Fibroblast of lung (primary cell): ENCODE measurements at regions not wholly inside any gene's neighbourhood (a gene's known extent, or its start where the extent isn't known, plus 50 kb on each side); places are given as distances from the start of the nearest gene placed in this dataset.
A peak's percentile ranks its signal among the peaks of the same experiment; 100 is the strongest.

Experiments used
- DNase-seq, 2 donors: peaks; one replicate each; pipeline versions ENCODE4 v3.0.0 to v3.0.0-alpha.2; 2010; ENCODE audit warnings: low read depth in 2 of 2
- H2AFZ ChIP-seq: 2 replicates; pipeline ENCODE4 v1.5.1; 2012; ENCODE audit warnings: low read length, control low read depth, inconsistent platforms
- H3K27ac ChIP-seq: 2 replicates; pipeline ENCODE4 v1.5.1; 2011; ENCODE audit warnings: low read length, control low read depth; ENCODE audit not compliant: insufficient read depth
- H3K27me3 ChIP-seq: 2 replicates; pipeline ENCODE4 v1.5.1; 2011; ENCODE audit warnings: mild to moderate bottlenecking, low read length; ENCODE audit not compliant: control insufficient read depth, insufficient read depth
- H3K36me3 ChIP-seq: 2 replicates; pipeline ENCODE4 v1.5.1; 2011; ENCODE audit warnings: low read length; ENCODE audit not compliant: control insufficient read depth, insufficient read depth
- H3K4me1 ChIP-seq: 2 replicates; pipeline ENCODE4 v1.5.1; 2011; ENCODE audit warnings: low read length; ENCODE audit not compliant: control insufficient read depth, insufficient read depth; ENCODE audit errors: extremely low read depth
- H3K4me2 ChIP-seq: 2 replicates; pipeline ENCODE4 v1.5.1; 2011; ENCODE audit warnings: low read length, control low read depth; ENCODE audit not compliant: insufficient read depth; ENCODE audit errors: extremely low read depth
- H3K4me3 ChIP-seq, 4 experiments: fragments of 200-600 bp in 1 of 4; sonication (generic) in 1 of 4; replicated peaks in 1 of 4; 2 replicates each; pipeline ENCODE4 v1.5.1; 2011 to 2016; ENCODE audit warnings: low read length in 4 of 4, low read depth in 3 of 4, mild to moderate bottlenecking in 3 of 4, control low read depth in 2 of 4, inconsistent platforms in 1 of 4, mixed read lengths in 1 of 4; ENCODE audit not compliant: insufficient read depth in 1 of 4; ENCODE audit errors: control extremely low read depth in 1 of 4
- H3K79me2 ChIP-seq: 2 replicates; pipeline ENCODE4 v1.5.1; 2012; ENCODE audit warnings: mild to moderate bottlenecking, low read length, inconsistent platforms; ENCODE audit not compliant: control insufficient read depth, insufficient read depth
- H3K9ac ChIP-seq: 2 replicates; pipeline ENCODE4 v1.5.1; 2011; ENCODE audit warnings: mild to moderate bottlenecking, low read length, control low read depth; ENCODE audit not compliant: insufficient read depth
- H3K9me3 ChIP-seq: 2 replicates; pipeline ENCODE4 v1.5.1; 2012; ENCODE audit warnings: low read depth, low read length; ENCODE audit not compliant: control insufficient read depth, insufficient read depth
- H4K20me1 ChIP-seq: 2 replicates; pipeline ENCODE4 v1.5.1; 2011; ENCODE audit warnings: low read length; ENCODE audit not compliant: control insufficient read depth, insufficient read depth; ENCODE audit errors: extremely low read depth
- CTCF ChIP-seq, 2 donors: IDR thresholded peaks in 1 of 2; conservative IDR thresholded peaks in 1 of 2; 1 replicate in 1 of 2; 2 replicates in 1 of 2; pipeline ENCODE4 v1.5.1; 2011 to 2012; ENCODE audit warnings: low read length in 2 of 2, control low read depth in 1 of 2, inconsistent platforms in 1 of 2, low read depth in 1 of 2, mild to moderate bottlenecking in 1 of 2
- EZH2 ChIP-seq: IDR thresholded peaks from 2 replicates; pipeline ENCODE4 v1.5.1; 2012; ENCODE audit warnings: low read length, control low read depth, mild to moderate bottlenecking; ENCODE audit errors: missing control alignments

- Histone ChIP-seq H3K27me3 (no peaks in the 10 kb centered on the region), H3K36me3 (no peaks in the 10 kb centered on the region), H3K4me2 (no peak overlapping the region), H3K79me2 (no peaks in the 10 kb centered on the region), H3K4me3 (no peak overlapping the region), H3K9me3 (no peaks in the 10 kb centered on the region), H3K9ac (no peak overlapping the region), H3K4me1 (peaks cover 15% of the 10 kb centered on the region), H4K20me1 (no peaks in the 10 kb centered on the region), H3K27ac (peak overlapping the region; percentile 56), H2AFZ (no peak overlapping the region)
- TF ChIP-seq CTCF (conservative IDR thresholded peaks at IDR 0.05 in 1 of 2, IDR thresholded peaks at IDR 0.05 in 1 of 2; ENCODE audit: low read depth in 1 of 2, low read length in 2 of 2), result peak; percentile 42 to 44
- TF ChIP-seq EZH2, result no peak
- peak; percentile 63 to 67 for DNase-seq
These were observed 1066.8 kb upstream of the CITED2 start for GRCh38 chr6:140441256-140441655.

- peak in 1 of 2 donors; percentile 24 for DNase-seq
- Histone ChIP-seq H4K20me1 (no peaks in the 10 kb centered on the region), H3K4me2 (no peak overlapping the region), H3K27me3 (no peaks in the 10 kb centered on the region), H3K79me2 (no peaks in the 10 kb centered on the region), H3K9ac (no peak overlapping the region), H3K4me3 (no peak overlapping the region), H2AFZ (no peak overlapping the region), H3K4me1 (peaks cover 11% of the 10 kb centered on the region), H3K36me3 (no peaks in the 10 kb centered on the region), H3K27ac (peak overlapping the region; percentile 11), H3K9me3 (no peaks in the 10 kb centered on the region)
- TF ChIP-seq CTCF (conservative IDR thresholded peaks at IDR 0.05 in 1 of 2, IDR thresholded peaks at IDR 0.05 in 1 of 2; ENCODE audit: low read depth in 1 of 2, low read length in 2 of 2) (no peak), EZH2 (no peak)
These were observed 1065.9 kb upstream of the CITED2 start for GRCh38 chr6:140440223-140440835.

GRCh38 chr6:140438346-140438735 is 1063.9 kb upstream of the CITED2 start:
- no peaks in the 10 kb centered on the region for H3K79me2 ChIP-seq
- no peaks in the 10 kb centered on the region for H4K20me1 ChIP-seq
- TF ChIP-seq EZH2, result no peak
- TF ChIP-seq CTCF (conservative IDR thresholded peaks at IDR 0.05 in 1 of 2, IDR thresholded peaks at IDR 0.05 in 1 of 2; ENCODE audit: low read depth in 1 of 2, low read length in 2 of 2), result no peak
- peaks cover 11% of the 10 kb centered on the region for H3K4me1 ChIP-seq
- no peak overlapping the region for H3K4me2 ChIP-seq
- H3K27me3 ChIP-seq, result no peaks in the 10 kb centered on the region
- peak overlapping the region; percentile 50 for H2AFZ ChIP-seq
- H3K4me3 ChIP-seq, result no peak overlapping the region
- peak overlapping the region; percentile 35 for H3K27ac ChIP-seq
- no peaks in the 10 kb centered on the region for H3K36me3 ChIP-seq
- DNase-seq, result peak in 1 of 2 donors; percentile 57
- H3K9me3 ChIP-seq, result no peaks in the 10 kb centered on the region
- H3K9ac ChIP-seq, result no peak overlapping the region
